Upper lobe of left lung (tissue), 4 donors: ENCODE measurements at regions not wholly inside any gene's neighbourhood (a gene's known extent, or its start where the extent isn't known, plus 50 kb on each side); places are given as distances from the start of the nearest gene placed in this dataset.

Experiments used
- EP300 ChIP-seq, 4 donors: sonication (generic); formaldehyde crosslinking; IDR thresholded peaks; one replicate each; pipeline ENCODE4 v1.5.1; 2017; ENCODE audit warnings: antibody characterized with exemption in 4 of 4, control low read depth in 2 of 4
- POLR2A ChIP-seq, 4 donors: fragments of 450-650 bp; IDR thresholded peaks; one replicate each; pipeline ENCODE4 v1.5.1; 2016 to 2017; ENCODE audit warnings: antibody characterized with exemption in 4 of 4, mild to moderate bottlenecking in 2 of 4
- POLR2AphosphoS5 ChIP-seq, 2 donors: sonication (generic); formaldehyde crosslinking; IDR thresholded peaks; one replicate each; pipeline ENCODE4 v1.5.1; 2017; ENCODE audit warnings: antibody characterized with exemption in 2 of 2
- TF ChIP-seq, protein P1 (sequence below), 6 experiments: fragments of 450-650 bp in 4 of 6; fragments of 200-600 bp in 2 of 6; sonication (generic) in 2 of 6; IDR thresholded peaks; one replicate each; pipeline ENCODE4 v1.5.1; 2016 to 2019; ENCODE audit warnings: antibody characterized with exemption in 6 of 6

DNA sequence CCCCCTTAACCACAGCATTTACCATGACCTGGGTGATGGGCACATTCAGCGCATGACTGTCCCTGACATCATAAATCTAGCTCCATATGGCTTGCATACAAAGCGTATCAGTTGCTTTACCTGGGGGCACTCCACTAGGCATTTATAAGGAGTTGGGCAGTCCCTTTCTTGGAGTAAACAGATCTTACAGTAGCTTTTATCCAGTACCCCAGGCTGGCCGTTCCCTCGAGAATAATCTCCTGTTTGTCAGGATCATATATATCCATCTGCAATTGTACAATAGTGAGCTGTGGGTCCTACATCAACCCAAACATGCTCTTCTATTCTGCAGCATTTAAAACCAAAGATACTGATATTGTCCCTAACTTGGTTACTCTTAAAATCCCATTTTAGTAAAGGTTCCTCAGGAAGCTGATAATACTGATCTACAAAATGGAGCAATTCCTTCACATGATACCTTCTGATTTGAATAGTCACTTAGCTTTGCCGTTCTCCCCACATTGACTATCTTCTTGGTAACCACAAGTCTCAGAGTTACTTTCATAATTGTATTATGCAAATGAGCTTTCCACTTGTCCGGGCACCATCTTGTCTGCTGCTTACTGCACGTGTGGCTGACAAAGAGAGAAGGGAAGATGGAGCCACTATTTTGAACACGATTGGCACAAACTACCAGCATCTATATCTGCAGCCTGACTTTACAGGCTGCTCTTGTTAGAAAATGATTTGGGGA, 205.0 kb downstream of the CWF19L2 start:
- TF ChIP-seq, protein P1, sequence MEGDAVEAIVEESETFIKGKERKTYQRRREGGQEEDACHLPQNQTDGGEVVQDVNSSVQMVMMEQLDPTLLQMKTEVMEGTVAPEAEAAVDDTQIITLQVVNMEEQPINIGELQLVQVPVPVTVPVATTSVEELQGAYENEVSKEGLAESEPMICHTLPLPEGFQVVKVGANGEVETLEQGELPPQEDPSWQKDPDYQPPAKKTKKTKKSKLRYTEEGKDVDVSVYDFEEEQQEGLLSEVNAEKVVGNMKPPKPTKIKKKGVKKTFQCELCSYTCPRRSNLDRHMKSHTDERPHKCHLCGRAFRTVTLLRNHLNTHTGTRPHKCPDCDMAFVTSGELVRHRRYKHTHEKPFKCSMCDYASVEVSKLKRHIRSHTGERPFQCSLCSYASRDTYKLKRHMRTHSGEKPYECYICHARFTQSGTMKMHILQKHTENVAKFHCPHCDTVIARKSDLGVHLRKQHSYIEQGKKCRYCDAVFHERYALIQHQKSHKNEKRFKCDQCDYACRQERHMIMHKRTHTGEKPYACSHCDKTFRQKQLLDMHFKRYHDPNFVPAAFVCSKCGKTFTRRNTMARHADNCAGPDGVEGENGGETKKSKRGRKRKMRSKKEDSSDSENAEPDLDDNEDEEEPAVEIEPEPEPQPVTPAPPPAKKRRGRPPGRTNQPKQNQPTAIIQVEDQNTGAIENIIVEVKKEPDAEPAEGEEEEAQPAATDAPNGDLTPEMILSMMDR (IDR thresholded peaks at IDR 0.05) = no peak
- no peak for TF ChIP-seq POLR2AphosphoS5 (IDR thresholded peaks at IDR 0.05)
- TF ChIP-seq POLR2A (IDR thresholded peaks at IDR 0.05) = no peak
- no peak for TF ChIP-seq EP300 (IDR thresholded peaks at IDR 0.05)
